ENCODE measurements at regions not wholly inside any gene's neighbourhood (a gene's known extent, or its start where the extent isn't known, plus 50 kb on each side); places are given as distances from the start of the nearest gene placed in this dataset.
A peak's percentile ranks its signal among the peaks of the same experiment; 100 is the strongest.

DNA sequence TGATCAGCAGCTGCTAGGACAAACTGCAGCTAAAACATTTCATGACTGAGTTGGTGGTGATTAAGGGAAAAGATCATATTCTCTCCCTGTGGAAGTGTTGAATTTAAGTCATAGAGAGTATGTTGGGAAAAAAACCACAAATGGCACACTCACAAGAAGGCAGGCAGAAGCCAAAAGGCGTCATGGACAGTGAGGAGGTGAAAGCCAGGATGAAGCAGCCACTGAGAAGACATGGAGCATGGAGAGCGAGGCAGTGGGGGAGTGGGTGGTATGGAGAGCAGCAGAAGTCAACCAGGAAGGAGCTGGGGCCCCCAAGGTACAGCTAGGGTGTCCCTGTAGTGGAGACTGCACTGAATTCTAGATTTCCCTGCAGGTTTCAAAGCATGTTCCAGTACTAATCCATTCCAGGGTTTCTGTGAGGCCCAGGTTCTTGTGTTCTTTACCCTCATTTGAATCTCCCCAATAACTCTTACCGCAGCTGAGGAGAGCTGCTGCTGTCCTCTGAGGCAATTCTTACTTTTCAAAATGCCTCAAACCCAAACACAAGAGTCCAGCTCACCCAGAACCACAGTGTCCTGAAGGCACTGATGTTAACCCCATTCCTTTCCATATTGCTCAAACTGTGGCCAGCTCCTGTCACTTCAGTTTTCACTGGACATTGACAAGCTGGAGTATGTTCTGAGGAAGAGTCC, 191.8 kb upstream of the E2F8 start:
- peaks cover 0 to 4% (median 0%) of the 10 kb centered on the region in 11 donors for H3K9me3 ChIP-seq
- whole genome bisulfite sequencing, 2 donors: 69 to 70% methylated on average over 3 of the region's 3 CpGs
- DNase-seq (no peak), ATAC-seq (peak in 4 of 8 donors; percentile 18 to 67 (median 24))
- intact Hi-C loops (cut with DNase I): no loop called here
- peak overlapping the region in 2 of 10 donors; percentile 12 to 64 for H3K27ac ChIP-seq
- H3K36me3 ChIP-seq: no peaks in the 10 kb centered on the region
- H3K27me3 ChIP-seq: peaks cover 0 to 16% (median 7%) of the 10 kb centered on the region in 7 donors
- peaks cover 0 to 28% (median 0%) of the 10 kb centered on the region in 9 donors for H3K4me1 ChIP-seq
- TF ChIP-seq, protein P1, sequence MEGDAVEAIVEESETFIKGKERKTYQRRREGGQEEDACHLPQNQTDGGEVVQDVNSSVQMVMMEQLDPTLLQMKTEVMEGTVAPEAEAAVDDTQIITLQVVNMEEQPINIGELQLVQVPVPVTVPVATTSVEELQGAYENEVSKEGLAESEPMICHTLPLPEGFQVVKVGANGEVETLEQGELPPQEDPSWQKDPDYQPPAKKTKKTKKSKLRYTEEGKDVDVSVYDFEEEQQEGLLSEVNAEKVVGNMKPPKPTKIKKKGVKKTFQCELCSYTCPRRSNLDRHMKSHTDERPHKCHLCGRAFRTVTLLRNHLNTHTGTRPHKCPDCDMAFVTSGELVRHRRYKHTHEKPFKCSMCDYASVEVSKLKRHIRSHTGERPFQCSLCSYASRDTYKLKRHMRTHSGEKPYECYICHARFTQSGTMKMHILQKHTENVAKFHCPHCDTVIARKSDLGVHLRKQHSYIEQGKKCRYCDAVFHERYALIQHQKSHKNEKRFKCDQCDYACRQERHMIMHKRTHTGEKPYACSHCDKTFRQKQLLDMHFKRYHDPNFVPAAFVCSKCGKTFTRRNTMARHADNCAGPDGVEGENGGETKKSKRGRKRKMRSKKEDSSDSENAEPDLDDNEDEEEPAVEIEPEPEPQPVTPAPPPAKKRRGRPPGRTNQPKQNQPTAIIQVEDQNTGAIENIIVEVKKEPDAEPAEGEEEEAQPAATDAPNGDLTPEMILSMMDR (IDR thresholded peaks at IDR 0.05): no peak
- no peak overlapping the region for H3K4me3 ChIP-seq

DNA sequence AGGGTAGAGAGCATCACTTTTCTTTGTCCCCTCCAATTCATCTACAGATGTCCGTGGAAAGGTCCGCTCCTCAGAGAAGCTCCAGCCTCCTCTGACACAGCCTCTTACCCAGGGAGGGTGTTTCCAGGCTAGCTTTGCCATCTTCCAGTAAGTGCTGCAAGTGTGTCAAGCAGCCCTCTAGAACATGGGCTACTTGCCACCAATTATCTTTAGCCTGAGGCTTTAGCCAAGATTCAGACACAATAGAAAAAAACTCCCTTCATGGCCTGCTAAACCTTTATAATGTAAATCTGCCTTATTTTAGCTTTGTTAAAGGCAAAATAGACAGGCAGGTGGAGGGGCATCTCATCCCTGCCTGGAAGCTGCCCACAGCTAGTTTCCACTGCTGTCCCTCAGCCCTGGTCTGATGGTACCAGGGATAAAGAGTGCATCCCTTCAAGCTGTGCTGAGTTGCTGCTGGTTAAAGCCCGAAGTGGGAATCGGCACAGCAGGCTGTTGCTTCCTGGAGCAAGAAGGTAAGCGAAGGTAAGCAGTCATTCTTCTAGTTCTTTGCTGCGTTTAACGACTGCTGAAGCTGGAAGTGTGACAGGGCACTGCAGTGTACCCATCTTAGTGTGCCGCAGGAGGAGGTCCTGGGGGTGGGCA, 190.1 kb upstream of the E2F8 start:
- no peak overlapping the region for H3K4me3 ChIP-seq
- no peaks in the 10 kb centered on the region for H3K9me3 ChIP-seq
- no peak for DNase-seq
- intact Hi-C loops (cut with DNase I): no loop called here
- H3K27me3 ChIP-seq: peaks cover 0 to 16% (median 7%) of the 10 kb centered on the region in 7 donors
- WGBS, 2 donors: 78 to 79% methylated on average over 8 of the region's 8 CpGs
- TF ChIP-seq, protein P1 (IDR thresholded peaks at IDR 0.05): no peak
- peak in 2 of 8 donors; percentile 76 to 86 for ATAC-seq
- H3K4me1 ChIP-seq: peaks cover 0 to 32% (median 4%) of the 10 kb centered on the region in 9 donors
- no peak overlapping the region for H3K27ac ChIP-seq
- H3K36me3 ChIP-seq: no peaks in the 10 kb centered on the region

DNA sequence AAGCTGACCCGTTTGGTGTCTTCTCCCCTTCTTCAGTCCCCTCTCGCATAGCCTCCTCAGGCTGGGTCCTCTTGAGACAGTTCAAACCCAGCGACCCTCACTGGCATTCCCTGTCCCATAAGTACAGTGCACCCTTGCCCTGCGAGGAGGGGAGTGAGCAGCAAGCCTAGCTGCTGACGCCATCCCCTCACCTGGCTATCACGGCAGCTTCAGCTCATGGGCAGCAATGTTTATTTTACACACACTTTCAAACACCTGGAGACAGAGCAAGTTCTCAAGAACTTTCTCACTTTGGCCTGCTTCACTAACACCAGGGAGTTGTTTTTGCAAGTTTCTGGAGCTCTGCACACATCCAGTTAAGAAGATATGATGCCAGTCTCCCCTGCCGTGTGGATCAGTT, 189.6 kb upstream of the E2F8 start:
- DNase-seq: no peak
- 90 to 91% methylated on average over 7 of the region's 7 CpGs for WGBS, 2 donors
- ATAC-seq: no peak
- Histone ChIP-seq H3K27me3 (peaks cover 0 to 16% (median 7%) of the 10 kb centered on the region in 7 donors), H3K27ac (no peak overlapping the region), H3K4me3 (no peak overlapping the region), H3K36me3 (no peaks in the 10 kb centered on the region), H3K9me3 (no peaks in the 10 kb centered on the region), H3K4me1 (peaks cover 0 to 32% (median 4%) of the 10 kb centered on the region in 9 donors)
- intact Hi-C loops (cut with DNase I): no loop called here
- TF ChIP-seq, protein P1 (IDR thresholded peaks at IDR 0.05): no peak

DNA sequence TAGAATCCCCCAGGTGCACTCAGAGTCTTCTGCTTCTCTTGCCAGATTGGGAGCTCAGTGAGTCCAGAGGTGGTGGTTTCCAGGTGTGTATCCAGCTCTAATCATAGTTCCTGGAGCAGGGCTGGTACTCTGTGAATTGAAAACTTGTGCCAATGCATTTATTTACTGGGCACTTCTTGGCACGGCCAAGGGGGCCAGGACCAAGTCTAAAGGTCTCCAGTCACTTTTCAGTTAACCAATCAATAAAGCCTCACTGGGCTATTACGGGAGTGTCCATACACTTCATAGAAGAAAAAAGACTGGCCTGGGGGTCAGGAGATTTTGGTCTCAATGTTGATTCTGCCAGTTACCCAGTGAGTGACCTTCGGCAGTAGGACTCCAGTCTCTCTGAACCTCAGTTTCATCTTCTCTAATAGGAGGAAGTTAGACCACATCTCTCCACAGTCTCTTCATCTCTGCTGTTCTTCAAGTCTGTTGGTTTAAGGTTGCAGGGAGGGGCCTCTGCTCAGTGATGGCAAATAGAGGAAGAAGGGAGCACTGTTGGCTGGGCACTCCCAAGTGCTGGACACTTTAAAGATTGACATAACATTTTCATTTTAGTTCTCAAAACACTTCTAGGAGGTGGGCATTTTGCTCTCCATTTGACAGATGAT, 188.5 kb upstream of the E2F8 start:
- Histone ChIP-seq H3K27me3 (peaks cover 0 to 16% (median 7%) of the 10 kb centered on the region in 7 donors), H3K27ac (no peak overlapping the region), H3K36me3 (no peaks in the 10 kb centered on the region), H3K9me3 (no peaks in the 10 kb centered on the region), H3K4me3 (no peak overlapping the region), H3K4me1 (peaks cover 0 to 32% (median 4%) of the 10 kb centered on the region in 9 donors)
- ATAC-seq: no peak
- intact Hi-C loops (cut with DNase I): no loop called here
- DNase-seq: no peak
- WGBS, 2 donors: 94 to 95% methylated on average over 3 of the region's 3 CpGs
- TF ChIP-seq, protein P1 (IDR thresholded peaks at IDR 0.05): no peak

All from heart right ventricle (tissue), 16 donors.